Endothelial cell of umbilical vein (primary cell): ENCODE measurements at regions not wholly inside any gene's neighbourhood (a gene's known extent, or its start where the extent isn't known, plus 50 kb on each side); places are given as distances from the start of the nearest gene placed in this dataset.
"Not testable (repeated sequence)": the region's sequence is repeated elsewhere in the genome, so short reads cannot be mapped to it uniquely, and the experiment has no call there.

Experiments
- BruUV-seq: library from RNA; stranded (reverse); fragments of 400-500 nt; replicated peaks from 2 replicates; lab custom pipeline; 2021; lab: Mats Ljungman, UMichigan
- CTCF ChIA-PET: fragments of 300-600, 350-600 bp; sonication (Branson Sonifier 250); formaldehyde crosslinking; loops from one replicate; lab custom pipeline; 2021; ENCODE audit warnings: antibody characterized with exemption, inconsistent platforms; lab: Charles Lee
- POLR2A ChIA-PET: fragments of 300-600, 350-600 bp; sonication (Branson Sonifier 250); formaldehyde crosslinking; loops from one replicate; lab custom pipeline; 2021; ENCODE audit warnings: antibody characterized with exemption, inconsistent platforms; lab: Charles Lee
- DNase-seq: peaks from one replicate; pipeline ENCODE4 v3.0.0-alpha.2; 2011; ENCODE audit warnings: low read depth, low spot score
- FAIRE-seq: peaks from 2 replicates; lab custom pipeline; 2011; peaks lifted over from hg19 to GRCh38; lab: Jason Lieb, UNC
- H2AFZ ChIP-seq: 2 replicates; pipeline ENCODE4 v1.6.0; 2012; ENCODE audit warnings: low read depth, low read length, control low read depth, inconsistent platforms
- H3K27ac ChIP-seq: 2 replicates; pipeline ENCODE4 v1.5.1; 2011; ENCODE audit warnings: low read depth, mild to moderate bottlenecking, control low read depth, low read length, moderate library complexity; ENCODE audit not compliant: insufficient read depth
- H3K27me3 ChIP-seq, 2 experiments: 2 replicates each; pipeline versions ENCODE4 v1.6.0 to v1.6.1; 2011; ENCODE audit warnings: low read length in 2 of 2, mixed read lengths in 1 of 2; ENCODE audit not compliant: control insufficient read depth in 2 of 2, insufficient read depth in 2 of 2
- H3K36me3 ChIP-seq, 2 experiments: 2 replicates in 1 of 2; 3 replicates in 1 of 2; pipeline ENCODE4 v1.5.1; 2011; ENCODE audit warnings: low read length in 2 of 2, mild to moderate bottlenecking in 1 of 2, moderate library complexity in 1 of 2; ENCODE audit not compliant: control insufficient read depth in 2 of 2, insufficient read depth in 2 of 2; ENCODE audit errors: extremely low read depth in 1 of 2
- H3K4me1 ChIP-seq: 3 replicates; pipeline ENCODE4 v1.5.1; 2011; ENCODE audit warnings: mild to moderate bottlenecking, low read length; ENCODE audit not compliant: control insufficient read depth, insufficient read depth; ENCODE audit errors: extremely low read depth
- H3K4me2 ChIP-seq: 2 replicates; pipeline ENCODE4 v1.6.1; 2011; ENCODE audit warnings: low read length, control low read depth, mixed read lengths; ENCODE audit not compliant: insufficient read depth
- H3K4me3 ChIP-seq, 3 experiments: fragments of 200-600 bp in 1 of 3; sonication (generic), shearing (Covaris generic) in 1 of 3; replicated peaks in 1 of 3; 2 replicates each; pipeline ENCODE4 v1.5.1; 2011 to 2016; ENCODE audit warnings: control low read depth in 3 of 3, low read length in 3 of 3, mild to moderate bottlenecking in 2 of 3, inconsistent platforms in 1 of 3, low read depth in 1 of 3, moderate library complexity in 1 of 3; ENCODE audit not compliant: insufficient read depth in 1 of 3
- H3K79me2 ChIP-seq: 2 replicates; pipeline ENCODE4 v1.6.0; 2012; ENCODE audit warnings: low read length, inconsistent platforms; ENCODE audit not compliant: control insufficient read depth, insufficient read depth
- H3K9ac ChIP-seq: replicated peaks from 2 replicates; pipeline ENCODE3; 2011; ENCODE audit warnings: low read length, control low read depth; ENCODE audit not compliant: insufficient read depth; ENCODE audit errors: extremely low read depth
- H3K9me1 ChIP-seq: replicated peaks from 3 replicates; pipeline ENCODE4 v1.6.0; 2011; ENCODE audit warnings: mild to moderate bottlenecking, low read length; ENCODE audit not compliant: control insufficient read depth, insufficient read depth; ENCODE audit errors: extremely low read depth
- H3K9me3 ChIP-seq: replicated peaks from 2 replicates; pipeline ENCODE4 v1.5.1; 2012; ENCODE audit warnings: low read length, inconsistent platforms; ENCODE audit not compliant: control insufficient read depth, insufficient read depth
- H4K20me1 ChIP-seq: replicated peaks from 2 replicates; pipeline ENCODE3; 2011; ENCODE audit warnings: mild to moderate bottlenecking, low read length; ENCODE audit not compliant: control insufficient read depth, insufficient read depth; ENCODE audit errors: extremely low read depth
- EZH2 ChIP-seq: IDR thresholded peaks from 2 replicates; pipeline ENCODE4 v1.6.1; 2012; ENCODE audit warnings: borderline replicate concordance, low read depth, mild to moderate bottlenecking, moderate library complexity, low read length, inconsistent platforms; ENCODE audit not compliant: severe bottlenecking
- FOS ChIP-seq: IDR thresholded peaks from 2 replicates; pipeline ENCODE4 v1.6.1; 2011; ENCODE audit warnings: mild to moderate bottlenecking, low read length, moderate library complexity, borderline replicate concordance; ENCODE audit not compliant: insufficient read depth
- GATA2 ChIP-seq: IDR thresholded peaks from 2 replicates; pipeline ENCODE4 v1.7.0; 2011; ENCODE audit warnings: low read depth, mild to moderate bottlenecking, moderate library complexity, mixed read lengths, low read length; ENCODE audit not compliant: insufficient read length, insufficient read depth
- JUN ChIP-seq: IDR thresholded peaks from 2 replicates; pipeline ENCODE4 v1.6.1; 2011; ENCODE audit warnings: borderline replicate concordance, low read depth; ENCODE audit not compliant: insufficient read length, insufficient read depth
- MYC ChIP-seq: IDR thresholded peaks from one replicate; pipeline ENCODE4 v1.6.1; 2011; ENCODE audit warnings: mild to moderate bottlenecking, low read depth, low read length
- POLR2A ChIP-seq: IDR thresholded peaks from 2 replicates; pipeline ENCODE4 v1.6.1; 2012; ENCODE audit warnings: low read depth, mild to moderate bottlenecking, control low read depth, low read length
- POLR2AphosphoS5 ChIP-seq: IDR thresholded peaks from 2 replicates; pipeline ENCODE4 v1.6.1; 2012; ENCODE audit warnings: low read depth, mild to moderate bottlenecking, control low read depth, low read length, moderate library complexity; ENCODE audit not compliant: insufficient read depth
- dilution Hi-C: fragments of 300-500 bp; cut with MboI; formaldehyde crosslinking; loops from one replicate; pipeline ENCODE4 v1.15.0; 2019; ENCODE audit warnings: low sequenced_read_pairs; ENCODE audit not compliant: extremely low pct_ligation_motif_present
- intact Hi-C: fragments of 100-400 bp; cut with micrococcal nuclease; formaldehyde crosslinking; loops from one replicate; pipeline ENCODE4 v1.10.0; 2022
- TF ChIP-seq, protein P1 (sequence below): IDR thresholded peaks from 2 replicates; pipeline ENCODE4 v1.6.1; 2011; ENCODE audit not compliant: insufficient read depth, insufficient read length
- TF ChIP-seq, protein P2 (sequence below), 2 donors: IDR thresholded peaks; 1 replicate in 1 of 2; 2 replicates in 1 of 2; pipeline ENCODE4 v1.5.1; 2011; ENCODE audit warnings: low read length in 2 of 2, mild to moderate bottlenecking in 2 of 2, moderate library complexity in 2 of 2, control low read depth in 1 of 2, inconsistent platforms in 1 of 2, low read depth in 1 of 2; ENCODE audit not compliant: insufficient read depth in 1 of 2; ENCODE audit errors: extremely low read depth in 1 of 2

DNA sequence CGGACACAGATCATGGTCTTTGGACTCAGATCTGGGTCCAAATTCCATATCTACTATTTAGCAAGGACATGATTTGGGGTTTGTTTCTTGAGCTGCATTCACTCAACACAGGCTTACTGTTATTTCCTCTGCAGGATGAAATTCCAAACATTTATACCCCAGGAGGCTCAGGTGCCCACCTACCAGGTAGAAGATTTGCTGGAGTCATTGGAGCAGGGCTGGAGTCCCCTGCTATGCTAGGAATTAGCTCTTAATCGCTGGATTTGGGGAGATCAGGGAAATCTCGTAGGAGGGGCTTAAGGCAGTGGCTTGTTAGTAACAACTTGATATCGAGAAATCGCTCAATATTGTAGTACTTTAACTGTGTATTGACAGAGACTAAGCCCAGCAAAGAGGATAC is 193.0 kb downstream of the IL20RB start:
- dilution Hi-C loops, result no loop called here
- FAIRE-seq, result no peak
- no peak overlapping the region for H3K4me2 ChIP-seq

DNA sequence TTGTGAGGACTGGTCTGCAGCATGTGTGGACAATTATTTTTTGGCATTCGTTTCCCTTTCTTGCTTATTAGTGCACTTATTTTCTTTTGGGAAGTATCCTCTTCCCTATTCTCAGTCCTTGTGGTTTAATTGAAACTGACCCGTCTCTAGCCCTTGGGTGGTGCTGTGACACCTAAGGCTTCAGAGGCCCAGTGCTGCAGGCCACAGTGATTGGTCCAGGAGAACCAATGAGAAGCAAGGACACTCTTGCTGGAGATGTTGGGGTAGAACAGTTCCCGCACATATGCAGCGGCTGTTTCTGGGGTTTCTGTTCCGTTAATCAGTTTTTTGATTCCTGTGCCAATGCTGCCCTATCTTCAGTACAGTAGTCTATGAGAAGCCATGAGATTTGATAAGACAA is 195.3 kb downstream of the IL20RB start:
- H3K9me3 ChIP-seq, intact Hi-C loops, H3K36me3 ChIP-seq, H3K9me1 ChIP-seq, H3K9ac ChIP-seq, H3K27me3 ChIP-seq, H3K4me1 ChIP-seq, POLR2A ChIA-PET, H3K4me2 ChIP-seq, DNase-seq, H2AFZ ChIP-seq, H3K79me2 ChIP-seq, FAIRE-seq, H3K4me3 ChIP-seq, BruUV-seq, H4K20me1 ChIP-seq, dilution Hi-C loops, CTCF ChIA-PET, H3K27ac ChIP-seq: not testable (repeated sequence)

More for the DNA sequence above, 193.0 kb downstream of the IL20RB start:
- Histone ChIP-seq H3K36me3 (no peaks in the 10 kb centered on the region), H3K27ac (no peak overlapping the region), H3K9me3 (no peaks in the 10 kb centered on the region), H3K79me2 (no peaks in the 10 kb centered on the region), H3K27me3 (no peaks in the 10 kb centered on the region), H2AFZ (no peak overlapping the region), H3K9me1 (no peaks in the 10 kb centered on the region), H3K4me1 (no peaks in the 10 kb centered on the region), H3K4me3 (no peak overlapping the region), H3K9ac (no peak overlapping the region), H4K20me1 (no peaks in the 10 kb centered on the region)
- POLR2A ChIA-PET, result no interaction called here
- TF ChIP-seq, protein P1, sequence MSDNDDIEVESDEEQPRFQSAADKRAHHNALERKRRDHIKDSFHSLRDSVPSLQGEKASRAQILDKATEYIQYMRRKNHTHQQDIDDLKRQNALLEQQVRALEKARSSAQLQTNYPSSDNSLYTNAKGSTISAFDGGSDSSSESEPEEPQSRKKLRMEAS, result no peak
- TF ChIP-seq MYC, result no peak
- no peak for TF ChIP-seq POLR2A
- TF ChIP-seq, protein P2, sequence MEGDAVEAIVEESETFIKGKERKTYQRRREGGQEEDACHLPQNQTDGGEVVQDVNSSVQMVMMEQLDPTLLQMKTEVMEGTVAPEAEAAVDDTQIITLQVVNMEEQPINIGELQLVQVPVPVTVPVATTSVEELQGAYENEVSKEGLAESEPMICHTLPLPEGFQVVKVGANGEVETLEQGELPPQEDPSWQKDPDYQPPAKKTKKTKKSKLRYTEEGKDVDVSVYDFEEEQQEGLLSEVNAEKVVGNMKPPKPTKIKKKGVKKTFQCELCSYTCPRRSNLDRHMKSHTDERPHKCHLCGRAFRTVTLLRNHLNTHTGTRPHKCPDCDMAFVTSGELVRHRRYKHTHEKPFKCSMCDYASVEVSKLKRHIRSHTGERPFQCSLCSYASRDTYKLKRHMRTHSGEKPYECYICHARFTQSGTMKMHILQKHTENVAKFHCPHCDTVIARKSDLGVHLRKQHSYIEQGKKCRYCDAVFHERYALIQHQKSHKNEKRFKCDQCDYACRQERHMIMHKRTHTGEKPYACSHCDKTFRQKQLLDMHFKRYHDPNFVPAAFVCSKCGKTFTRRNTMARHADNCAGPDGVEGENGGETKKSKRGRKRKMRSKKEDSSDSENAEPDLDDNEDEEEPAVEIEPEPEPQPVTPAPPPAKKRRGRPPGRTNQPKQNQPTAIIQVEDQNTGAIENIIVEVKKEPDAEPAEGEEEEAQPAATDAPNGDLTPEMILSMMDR (IDR thresholded peaks at IDR 0.05; ENCODE audit: extremely low read depth in 1 of 2, insufficient read depth in 1 of 2, low read depth in 1 of 2, low read length in 2 of 2), result no peak
- no peak for TF ChIP-seq EZH2
- TF ChIP-seq POLR2AphosphoS5, result no peak
- no peak for TF ChIP-seq GATA2
- no peak for TF ChIP-seq JUN
- TF ChIP-seq FOS, result no peak
- CTCF ChIA-PET, result no interaction called here
- no TSS peak for BruUV-seq
- intact Hi-C loops, result no loop called here
- no peak for DNase-seq
